GM19397 (cell line): ENCODE measurements at regions not wholly inside any gene's neighbourhood (a gene's known extent, or its start where the extent isn't known, plus 50 kb on each side); places are given as distances from the start of the nearest gene placed in this dataset.
"Not testable (repeated sequence)": the region's sequence is repeated elsewhere in the genome, so short reads cannot be mapped to it uniquely, and the experiment has no call there.

Experiments
- ATAC-seq: cut with Tn5 transposase; IDR thresholded peaks from one replicate; pipeline ENCODE4 v1.9.1; 2021; ENCODE audit warnings: mild to moderate bottlenecking, moderate library complexity; ENCODE audit not compliant: unreplicated experiment

- ATAC-seq: no peak
Measured at GRCh38 chr4:149983931-149984330, 94.3 kb upstream of the DCLK2 start.

- no peak for ATAC-seq
Measured at GRCh38 chr4:149985981-149986380, 92.3 kb upstream of the DCLK2 start.

GRCh38 chr4:149986917-149987316 is 91.3 kb upstream of the DCLK2 start:
- ATAC-seq: no peak

GRCh38 chr4:149987330-149988086 is 90.7 kb upstream of the DCLK2 start:
- ATAC-seq: no peak

- ATAC-seq: no peak
Measured at GRCh38 chr4:149988087-149988410, 90.2 kb upstream of the DCLK2 start.

- ATAC-seq: no peak
Measured at GRCh38 chr4:149993030-149993429, 85.2 kb upstream of the DCLK2 start.

- ATAC-seq: no peak
Measured at GRCh38 chr4:149995134-149995756, 83.0 kb upstream of the DCLK2 start.

GRCh38 chr4:149997881-149998421 is 80.3 kb upstream of the DCLK2 start:
- ATAC-seq: no peak

- no peak for ATAC-seq
Measured at GRCh38 chr4:149999485-150000074, 78.7 kb upstream of the DCLK2 start.

GRCh38 chr4:150001815-150002214 is 76.4 kb upstream of the DCLK2 start:
- ATAC-seq: no peak

GRCh38 chr4:150002561-150002960 is 75.7 kb upstream of the DCLK2 start:
- no peak for ATAC-seq

- ATAC-seq: no peak
Measured at GRCh38 chr4:150004481-150004880, 73.8 kb upstream of the DCLK2 start.

GRCh38 chr4:150005537-150005936 is 72.7 kb upstream of the DCLK2 start:
- no peak for ATAC-seq

GRCh38 chr4:150006197-150006596 is 72.0 kb upstream of the DCLK2 start:
- ATAC-seq: no peak

- no peak for ATAC-seq
Measured at GRCh38 chr4:150007512-150007911, 70.7 kb upstream of the DCLK2 start.

- no peak for ATAC-seq
Measured at GRCh38 chr4:150008546-150008945, 69.7 kb upstream of the DCLK2 start.

- no peak for ATAC-seq
Measured at GRCh38 chr4:150009533-150009932, 68.7 kb upstream of the DCLK2 start.

GRCh38 chr4:150010525-150011126 is 67.6 kb upstream of the DCLK2 start:
- ATAC-seq: peak; percentile 62

GRCh38 chr4:150012851-150013360 is 65.3 kb upstream of the DCLK2 start:
- ATAC-seq: no peak

- ATAC-seq: not testable (repeated sequence)
Measured at GRCh38 chr4:150015910-150016309, 62.3 kb upstream of the DCLK2 start.

- ATAC-seq: not testable (repeated sequence)
Measured at GRCh38 chr4:150016621-150017020, 61.6 kb upstream of the DCLK2 start.
